AG09319 (cell line): ENCODE measurements at regions not wholly inside any gene's neighbourhood (a gene's known extent, or its start where the extent isn't known, plus 50 kb on each side); places are given as distances from the start of the nearest gene placed in this dataset.

Experiments used
- DNase-seq: peaks from one replicate; pipeline ENCODE4 v3.0.0-alpha.2; 2010; ENCODE audit warnings: low read depth; ENCODE audit errors: extremely low read depth
- CTCF ChIP-seq: IDR thresholded peaks from 2 replicates; pipeline ENCODE4 v1.5.1; 2011; ENCODE audit warnings: low read depth, mild to moderate bottlenecking, inconsistent platforms, low read length, moderate library complexity

- TF ChIP-seq CTCF: no peak
- DNase-seq: no peak
Measured at GRCh38 chr20:48278961-48279481, 493.7 kb upstream of the SULF2 start.

- no peak for DNase-seq
- TF ChIP-seq CTCF: no peak
Measured at GRCh38 chr20:48277266-48277665, 492.0 kb upstream of the SULF2 start.

- TF ChIP-seq CTCF: no peak
- DNase-seq: no peak
Measured at GRCh38 chr20:48276021-48276342, 490.7 kb upstream of the SULF2 start.

GRCh38 chr20:48275286-48276020, 490.2 kb upstream of the SULF2 start:
- no peak for DNase-seq
- TF ChIP-seq CTCF: no peak

- no peak for TF ChIP-seq CTCF
- DNase-seq: no peak
Measured at GRCh38 chr20:48273843-48274242, 488.6 kb upstream of the SULF2 start.

- no peak for TF ChIP-seq CTCF
Measured at GRCh38 chr20:48270885-48271284, 485.6 kb upstream of the SULF2 start.

GRCh38 chr20:48267860-48268633, 482.8 kb upstream of the SULF2 start:
- TF ChIP-seq CTCF: no peak
- DNase-seq: no peak

More at GRCh38 chr20:48270885-48271284, 485.6 kb upstream of the SULF2 start:
- DNase-seq: no peak
